Central memory CD8-positive, alpha-beta T cell (primary cell): ENCODE measurements at regions not wholly inside any gene's neighbourhood (a gene's known extent, or its start where the extent isn't known, plus 50 kb on each side); places are given as distances from the start of the nearest gene placed in this dataset.

Experiments used
- ATAC-seq: fragments of 150-1000 bp; cut with Tn5 transposase; replicated peaks from 2 replicates; pipeline ENCODE4 v1.10.0; 2022; ENCODE audit warnings: mild to moderate bottlenecking, moderate FRiP score, moderate number of reproducible peaks; ENCODE audit not compliant: poor library complexity, severe bottlenecking; ENCODE audit errors: extremely low read depth
- DNase-seq, 2 donors: peaks; one replicate each; pipeline ENCODE4 v3.0.0; 2021; ENCODE audit warnings: low spot score in 2 of 2
- H3K27ac Mint-ChIP-seq: one replicate; pipeline ENCODE4 v1.8.0; 2022; ENCODE audit warnings: low read depth, mild to moderate bottlenecking, moderate library complexity, mixed read lengths
- H3K27me3 Mint-ChIP-seq: one replicate; pipeline ENCODE4 v1.8.0; 2022; ENCODE audit warnings: mixed read lengths
- H3K36me3 Mint-ChIP-seq: one replicate; pipeline ENCODE4 v1.8.0; 2022; ENCODE audit warnings: mild to moderate bottlenecking, moderate library complexity, mixed read lengths; ENCODE audit not compliant: insufficient read depth
- H3K4me1 Mint-ChIP-seq: one replicate; pipeline ENCODE4 v1.8.0; 2022; ENCODE audit warnings: mixed read lengths
- H3K4me3 Mint-ChIP-seq: one replicate; pipeline ENCODE4 v1.8.0; 2022; ENCODE audit warnings: mild to moderate bottlenecking, moderate library complexity, mixed read lengths
- H3K9me3 Mint-ChIP-seq: one replicate; pipeline ENCODE4 v1.8.0; 2022; ENCODE audit warnings: mixed read lengths

DNA sequence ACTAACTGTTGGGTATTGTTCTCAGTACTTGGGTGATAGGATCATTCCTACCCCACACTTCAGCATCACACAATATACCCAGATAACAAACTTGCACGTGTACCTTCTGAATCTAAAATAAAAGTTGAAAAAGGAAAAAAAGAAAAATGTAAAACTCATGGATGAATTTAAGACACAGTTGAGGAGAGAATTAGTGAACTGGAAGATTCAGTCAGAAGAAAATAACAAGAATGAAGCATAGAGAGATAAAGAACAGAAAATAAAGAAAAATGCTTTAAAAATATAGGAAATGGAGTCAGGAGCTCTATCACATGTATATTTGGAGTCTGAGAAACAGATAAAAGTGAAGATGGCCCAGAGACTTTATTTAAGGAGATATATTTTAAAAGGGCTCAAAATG lies 90.4 kb upstream of the SALL3 start:
- H3K27ac Mint-ChIP-seq = no peak overlapping the region
- H3K9me3 Mint-ChIP-seq = peaks cover 33% of the 10 kb centered on the region

GRCh38 chr18:78890388-78890787 lies 89.2 kb upstream of the SALL3 start:
- Mint-ChIP-seq H3K4me1 (no peaks in the 10 kb centered on the region), H3K36me3 (no peaks in the 10 kb centered on the region), H3K27me3 (peaks cover 34% of the 10 kb centered on the region), H3K27ac (no peak overlapping the region), H3K9me3 (peaks cover 30% of the 10 kb centered on the region), H3K4me3 (no peak overlapping the region)
- DNase-seq (no peak), ATAC-seq (no peak)

More for the DNA sequence above, 90.4 kb upstream of the SALL3 start:
- DNase-seq = no peak
- H3K27me3 Mint-ChIP-seq = peaks cover 39% of the 10 kb centered on the region
- H3K4me1 Mint-ChIP-seq = no peaks in the 10 kb centered on the region
- H3K36me3 Mint-ChIP-seq = no peaks in the 10 kb centered on the region
- H3K4me3 Mint-ChIP-seq = no peak overlapping the region
- ATAC-seq = no peak

DNA sequence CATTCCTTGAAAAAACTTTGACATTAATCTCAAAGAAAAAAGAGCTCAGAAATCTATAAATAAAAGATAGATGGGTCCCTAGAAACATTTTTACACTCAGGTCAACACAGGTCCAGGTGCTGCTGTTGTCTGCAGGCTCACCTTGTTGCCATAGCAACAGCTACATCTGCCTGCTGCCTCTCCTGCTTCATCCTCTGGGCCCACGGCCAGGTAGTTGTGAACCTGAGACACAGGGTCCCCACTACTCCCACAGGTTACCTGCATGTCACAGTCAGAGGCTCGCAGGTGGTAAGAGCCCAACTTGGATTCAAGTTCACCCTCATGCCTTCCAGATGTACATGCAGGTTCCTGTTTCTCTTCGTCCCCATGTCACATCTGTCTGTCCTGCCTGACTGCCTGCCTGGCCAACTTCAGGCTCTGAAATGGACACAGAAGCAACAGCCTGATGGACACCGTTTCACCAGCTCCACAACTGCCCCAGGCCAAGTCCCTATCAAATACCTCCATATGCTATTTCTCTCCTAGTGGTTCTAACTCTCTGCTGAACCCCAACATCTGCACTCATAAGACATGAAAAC lies 88.3 kb upstream of the SALL3 start:
- no peak overlapping the region for H3K4me3 Mint-ChIP-seq
- H3K9me3 Mint-ChIP-seq = peaks cover 28% of the 10 kb centered on the region
- H3K27ac Mint-ChIP-seq = no peak overlapping the region

GRCh38 chr18:78892177-78892576 lies 87.4 kb upstream of the SALL3 start:
- H3K27ac Mint-ChIP-seq = no peak overlapping the region
- no peak overlapping the region for H3K4me3 Mint-ChIP-seq
- H3K9me3 Mint-ChIP-seq = peaks cover 20% of the 10 kb centered on the region
- H3K27me3 Mint-ChIP-seq = peaks cover 17% of the 10 kb centered on the region
- H3K4me1 Mint-ChIP-seq = no peaks in the 10 kb centered on the region
- ATAC-seq = no peak
- no peaks in the 10 kb centered on the region for H3K36me3 Mint-ChIP-seq
- DNase-seq = no peak

More for the DNA sequence above, 88.3 kb upstream of the SALL3 start:
- Mint-ChIP-seq H3K4me1 (no peaks in the 10 kb centered on the region), H3K36me3 (no peaks in the 10 kb centered on the region), H3K27me3 (peaks cover 26% of the 10 kb centered on the region)
- ATAC-seq = no peak
- no peak for DNase-seq

DNA sequence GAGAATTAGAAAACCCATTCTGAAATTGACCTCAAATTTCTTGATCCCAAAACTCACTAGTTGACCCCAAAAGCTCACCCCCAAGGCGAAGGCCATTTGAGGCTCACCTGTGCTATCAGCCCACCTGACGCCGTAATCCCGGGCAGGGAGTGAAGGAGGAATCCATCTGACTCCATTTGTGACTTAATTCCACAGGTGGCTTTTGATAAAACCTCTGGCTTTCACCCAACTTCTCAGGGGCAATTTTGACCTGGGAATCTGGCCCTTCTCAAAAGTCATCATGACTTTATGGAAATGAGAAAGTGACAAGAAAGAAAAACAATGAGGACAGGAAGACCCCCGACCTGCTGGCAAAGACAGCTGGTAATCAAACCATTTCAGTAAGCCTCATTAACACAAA lies 86.9 kb upstream of the SALL3 start:
- ATAC-seq (no peak), DNase-seq (no peak)

DNA sequence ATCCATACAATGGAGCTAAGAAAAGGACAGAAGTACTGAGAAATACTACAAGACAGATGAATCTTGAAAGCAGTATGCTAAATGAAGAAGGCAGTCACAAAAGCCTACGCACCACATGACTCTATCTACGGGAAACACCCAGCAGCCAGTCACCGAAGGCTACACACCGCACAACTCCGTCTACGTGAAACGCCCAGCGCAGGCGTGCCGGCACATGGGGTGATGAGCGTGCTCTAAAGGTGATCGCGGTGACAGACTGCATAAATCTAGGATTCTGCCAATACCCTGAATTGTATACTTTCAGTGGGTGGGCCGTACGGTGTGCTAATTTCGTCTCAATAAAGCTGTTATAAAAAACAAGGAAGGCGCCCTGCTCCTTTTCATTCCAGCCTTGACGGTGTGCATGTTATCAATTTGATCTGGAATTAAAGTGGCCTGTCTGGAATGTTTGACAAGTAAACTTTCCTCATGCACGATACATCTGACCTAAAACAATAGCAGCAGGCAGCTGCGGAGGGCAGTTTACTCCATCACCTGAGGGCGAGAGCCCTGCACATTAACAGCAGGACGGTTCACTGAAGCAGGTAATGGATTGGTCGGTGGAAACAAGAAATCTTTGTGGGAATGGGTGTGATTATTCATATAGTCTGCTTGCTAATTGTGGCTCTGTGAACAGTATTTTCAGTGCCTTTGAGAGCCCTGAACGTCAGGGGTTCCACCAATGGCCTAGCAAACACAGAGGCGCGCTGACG lies 86.2 kb upstream of the SALL3 start:
- H3K27ac Mint-ChIP-seq = no peak overlapping the region
- peaks cover 9% of the 10 kb centered on the region for H3K27me3 Mint-ChIP-seq
- H3K4me3 Mint-ChIP-seq = no peak overlapping the region
- no peak for DNase-seq
- ATAC-seq = no peak
- no peaks in the 10 kb centered on the region for H3K4me1 Mint-ChIP-seq
- H3K9me3 Mint-ChIP-seq = peaks cover 17% of the 10 kb centered on the region
- no peaks in the 10 kb centered on the region for H3K36me3 Mint-ChIP-seq

More for the DNA sequence above, 86.9 kb upstream of the SALL3 start:
- H3K27me3 Mint-ChIP-seq = peaks cover 11% of the 10 kb centered on the region
- no peak overlapping the region for H3K27ac Mint-ChIP-seq
- no peak overlapping the region for H3K4me3 Mint-ChIP-seq
- peaks cover 17% of the 10 kb centered on the region for H3K9me3 Mint-ChIP-seq
- H3K4me1 Mint-ChIP-seq = no peaks in the 10 kb centered on the region
- H3K36me3 Mint-ChIP-seq = no peaks in the 10 kb centered on the region

GRCh38 chr18:78894033-78894305 lies 85.6 kb upstream of the SALL3 start:
- no peaks in the 10 kb centered on the region for H3K4me1 Mint-ChIP-seq
- ATAC-seq = no peak
- no peak overlapping the region for H3K27ac Mint-ChIP-seq
- peaks cover 12% of the 10 kb centered on the region for H3K9me3 Mint-ChIP-seq
- no peak for DNase-seq
- no peak overlapping the region for H3K4me3 Mint-ChIP-seq
- no peaks in the 10 kb centered on the region for H3K36me3 Mint-ChIP-seq
- peaks cover 9% of the 10 kb centered on the region for H3K27me3 Mint-ChIP-seq

DNA sequence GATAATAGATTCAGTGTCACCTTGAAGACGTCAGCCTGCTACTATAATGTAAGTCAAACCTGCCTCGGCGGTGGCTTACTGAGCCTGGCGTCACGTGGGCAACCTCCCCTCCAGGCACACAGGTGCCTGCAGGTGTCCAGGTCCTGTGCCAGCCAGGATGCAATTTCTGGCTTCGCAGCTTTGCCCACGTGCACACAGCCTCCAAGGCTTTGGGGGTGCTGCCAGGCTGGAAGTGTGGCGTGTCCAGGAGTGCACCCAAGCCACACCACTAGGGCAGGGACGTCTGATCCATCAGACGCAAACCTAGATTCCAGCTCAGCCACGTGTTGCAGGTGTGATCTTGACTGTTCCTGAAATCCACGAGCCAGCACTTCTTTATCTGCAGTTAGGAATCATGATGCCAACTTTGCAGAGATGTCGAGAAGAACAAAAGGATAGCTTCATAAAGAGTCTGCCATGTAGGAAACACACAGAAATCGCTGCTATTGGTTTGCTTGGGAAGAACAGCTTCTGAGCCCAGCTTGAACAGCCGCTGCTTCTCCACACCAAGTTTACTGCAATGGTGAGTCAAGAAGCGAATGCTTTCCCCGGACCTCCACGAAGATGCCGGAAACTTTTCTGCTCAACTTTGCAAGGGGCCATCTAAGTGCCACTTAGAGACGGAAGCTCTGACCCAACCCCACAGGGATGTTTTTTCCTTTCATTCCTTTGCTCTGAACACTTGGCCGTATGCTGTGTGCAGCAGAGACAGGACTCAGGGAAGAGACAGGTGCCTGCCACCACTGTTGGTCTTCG lies 84.2 kb upstream of the SALL3 start:
- no peak for ATAC-seq
- peaks cover 9% of the 10 kb centered on the region for H3K27me3 Mint-ChIP-seq
- H3K9me3 Mint-ChIP-seq = peaks cover 4% of the 10 kb centered on the region
- no peak overlapping the region for H3K27ac Mint-ChIP-seq
- no peak for DNase-seq
- no peaks in the 10 kb centered on the region for H3K4me1 Mint-ChIP-seq
- H3K36me3 Mint-ChIP-seq = no peaks in the 10 kb centered on the region
- no peak overlapping the region for H3K4me3 Mint-ChIP-seq

- H3K9me3 Mint-ChIP-seq = no peaks in the 10 kb centered on the region
- H3K4me1 Mint-ChIP-seq = no peaks in the 10 kb centered on the region
- no peak for ATAC-seq
- no peak for DNase-seq
- H3K27me3 Mint-ChIP-seq = peaks cover 9% of the 10 kb centered on the region
- no peaks in the 10 kb centered on the region for H3K36me3 Mint-ChIP-seq
- no peak overlapping the region for H3K4me3 Mint-ChIP-seq
- H3K27ac Mint-ChIP-seq = no peak overlapping the region
These were observed 83.3 kb upstream of the SALL3 start for GRCh38 chr18:78896111-78896905.

DNA sequence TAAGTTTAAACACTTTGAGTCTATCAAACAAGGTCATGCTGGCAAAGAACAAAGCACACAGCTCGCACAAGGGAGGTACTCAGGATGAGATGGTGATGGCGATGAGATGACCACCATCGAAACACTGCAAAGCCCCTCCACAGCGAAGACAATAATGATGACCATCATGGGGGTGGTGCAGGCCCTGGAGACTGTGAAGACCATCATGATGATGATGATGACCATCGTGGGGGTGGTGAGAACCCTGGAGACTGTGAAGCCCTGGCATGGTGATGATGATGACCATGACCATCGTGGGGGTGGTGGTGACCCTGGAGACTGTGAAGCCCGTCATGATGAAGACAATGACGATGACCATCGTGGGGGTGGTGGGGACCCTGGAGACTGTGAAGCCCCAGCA lies 81.6 kb upstream of the SALL3 start:
- DNase-seq = no peak
- H3K4me1 Mint-ChIP-seq = no peaks in the 10 kb centered on the region
- H3K9me3 Mint-ChIP-seq = no peaks in the 10 kb centered on the region
- H3K27me3 Mint-ChIP-seq = peaks cover 21% of the 10 kb centered on the region
- ATAC-seq = no peak
- no peak overlapping the region for H3K4me3 Mint-ChIP-seq
- H3K27ac Mint-ChIP-seq = no peak overlapping the region
- H3K36me3 Mint-ChIP-seq = no peaks in the 10 kb centered on the region

- no peak for ATAC-seq
- no peaks in the 10 kb centered on the region for H3K36me3 Mint-ChIP-seq
- H3K27me3 Mint-ChIP-seq = peaks cover 26% of the 10 kb centered on the region
These were observed 81.0 kb upstream of the SALL3 start for GRCh38 chr18:78898635-78899034.

GRCh38 chr18:78899241-78899640 lies 80.4 kb upstream of the SALL3 start:
- Mint-ChIP-seq H3K27ac (no peak overlapping the region), H3K36me3 (no peaks in the 10 kb centered on the region), H3K9me3 (no peaks in the 10 kb centered on the region)

More at GRCh38 chr18:78898635-78899034, 81.0 kb upstream of the SALL3 start:
- no peaks in the 10 kb centered on the region for H3K4me1 Mint-ChIP-seq
- no peak overlapping the region for H3K27ac Mint-ChIP-seq
- H3K4me3 Mint-ChIP-seq = no peak overlapping the region
- DNase-seq = no peak
- H3K9me3 Mint-ChIP-seq = no peaks in the 10 kb centered on the region

More at GRCh38 chr18:78899241-78899640, 80.4 kb upstream of the SALL3 start:
- Mint-ChIP-seq H3K4me3 (no peak overlapping the region), H3K27me3 (peaks cover 33% of the 10 kb centered on the region), H3K4me1 (no peaks in the 10 kb centered on the region)
- DNase-seq = no peak
- no peak for ATAC-seq
